GM19025 (cell line): ENCODE measurements at regions not wholly inside any gene's neighbourhood (a gene's known extent, or its start where the extent isn't known, plus 50 kb on each side); places are given as distances from the start of the nearest gene placed in this dataset.

Experiments used
- ATAC-seq: cut with Tn5 transposase; IDR thresholded peaks from one replicate; pipeline ENCODE4 v1.9.1; 2021; ENCODE audit warnings: mild to moderate bottlenecking, low read depth, moderate library complexity; ENCODE audit not compliant: unreplicated experiment

- no peak for ATAC-seq
These were observed 669.9 kb downstream of the OTOL1 start for GRCh38 chr3:162166543-162166942.

GRCh38 chr3:162168715-162169114 is 672.1 kb downstream of the OTOL1 start:
- ATAC-seq, result no peak

GRCh38 chr3:162170581-162170980 is 674.0 kb downstream of the OTOL1 start:
- ATAC-seq, result peak; percentile 59

GRCh38 chr3:162171970-162172369 is 675.4 kb downstream of the OTOL1 start:
- ATAC-seq, result no peak

GRCh38 chr3:162175145-162175544 is 678.5 kb downstream of the OTOL1 start:
- no peak for ATAC-seq

- ATAC-seq, result no peak
These were observed 679.3 kb downstream of the OTOL1 start for GRCh38 chr3:162175878-162176277.

- ATAC-seq, result no peak
These were observed 686.8 kb downstream of the OTOL1 start for GRCh38 chr3:162183440-162183839.

GRCh38 chr3:162192340-162193029 is 695.9 kb downstream of the OTOL1 start:
- no peak for ATAC-seq

GRCh38 chr3:162193148-162194095 is 696.8 kb downstream of the OTOL1 start:
- no peak for ATAC-seq

GRCh38 chr3:162195147-162195546 is 698.5 kb downstream of the OTOL1 start:
- no peak for ATAC-seq

- no peak for ATAC-seq
These were observed 700.4 kb downstream of the OTOL1 start for GRCh38 chr3:162196964-162197363.

- no peak for ATAC-seq
These were observed 704.2 kb downstream of the OTOL1 start for GRCh38 chr3:162200836-162201235.

- ATAC-seq, result no peak
These were observed 710.0 kb downstream of the OTOL1 start for GRCh38 chr3:162206648-162207047.

- no peak for ATAC-seq
These were observed 714.9 kb downstream of the OTOL1 start for GRCh38 chr3:162211470-162211869.

GRCh38 chr3:162213196-162213595 is 716.6 kb downstream of the OTOL1 start:
- no peak for ATAC-seq

- ATAC-seq, result no peak
These were observed 717.3 kb downstream of the OTOL1 start for GRCh38 chr3:162213956-162214355.

GRCh38 chr3:162217647-162218046 is 721.0 kb downstream of the OTOL1 start:
- ATAC-seq, result no peak

- ATAC-seq, result no peak
These were observed 721.9 kb downstream of the OTOL1 start for GRCh38 chr3:162218479-162218878.

GRCh38 chr3:162224746-162225145 is 728.1 kb downstream of the OTOL1 start:
- ATAC-seq, result no peak

- no peak for ATAC-seq
These were observed 740.3 kb downstream of the OTOL1 start for GRCh38 chr3:162236949-162237348.

GRCh38 chr3:162250782-162251181 is 754.2 kb downstream of the OTOL1 start:
- ATAC-seq, result no peak

- ATAC-seq, result no peak
These were observed 765.5 kb downstream of the OTOL1 start for GRCh38 chr3:162262129-162262528.
